ENCODE measurements at regions not wholly inside any gene's neighbourhood (a gene's known extent, or its start where the extent isn't known, plus 50 kb on each side); places are given as distances from the start of the nearest gene placed in this dataset.

DNA sequence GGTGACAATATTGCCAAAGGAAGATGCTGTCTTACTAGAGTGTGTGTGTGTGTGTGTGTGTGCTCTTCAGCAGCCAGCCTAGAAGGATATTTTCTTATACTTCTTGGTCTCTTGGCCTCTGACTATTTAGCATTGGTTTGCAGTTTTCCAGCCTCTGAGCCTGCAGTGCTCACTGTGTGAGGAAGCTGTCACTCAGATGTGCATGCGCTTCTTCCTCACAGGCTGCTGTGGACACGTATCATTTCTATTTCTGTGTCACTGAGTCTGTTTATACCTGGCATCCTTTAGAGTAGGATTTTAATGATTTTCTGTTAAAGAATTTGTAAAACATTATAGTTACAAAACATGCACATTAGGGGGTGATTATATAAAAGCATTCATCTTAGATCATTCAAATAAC, 83.3 kb downstream of the ALDH8A1 start:
- H3K4me3 ChIP-seq (replicated peaks; ENCODE audit: low read depth, low read length) = no peak overlapping the region
- no peak for DNase-seq (ENCODE audit: extremely low read depth, low read depth)
- TF ChIP-seq, protein P1, sequence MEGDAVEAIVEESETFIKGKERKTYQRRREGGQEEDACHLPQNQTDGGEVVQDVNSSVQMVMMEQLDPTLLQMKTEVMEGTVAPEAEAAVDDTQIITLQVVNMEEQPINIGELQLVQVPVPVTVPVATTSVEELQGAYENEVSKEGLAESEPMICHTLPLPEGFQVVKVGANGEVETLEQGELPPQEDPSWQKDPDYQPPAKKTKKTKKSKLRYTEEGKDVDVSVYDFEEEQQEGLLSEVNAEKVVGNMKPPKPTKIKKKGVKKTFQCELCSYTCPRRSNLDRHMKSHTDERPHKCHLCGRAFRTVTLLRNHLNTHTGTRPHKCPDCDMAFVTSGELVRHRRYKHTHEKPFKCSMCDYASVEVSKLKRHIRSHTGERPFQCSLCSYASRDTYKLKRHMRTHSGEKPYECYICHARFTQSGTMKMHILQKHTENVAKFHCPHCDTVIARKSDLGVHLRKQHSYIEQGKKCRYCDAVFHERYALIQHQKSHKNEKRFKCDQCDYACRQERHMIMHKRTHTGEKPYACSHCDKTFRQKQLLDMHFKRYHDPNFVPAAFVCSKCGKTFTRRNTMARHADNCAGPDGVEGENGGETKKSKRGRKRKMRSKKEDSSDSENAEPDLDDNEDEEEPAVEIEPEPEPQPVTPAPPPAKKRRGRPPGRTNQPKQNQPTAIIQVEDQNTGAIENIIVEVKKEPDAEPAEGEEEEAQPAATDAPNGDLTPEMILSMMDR (IDR thresholded peaks at IDR 0.05; ENCODE audit: low read depth, low read length, missing control alignments) = no peak

GRCh38 chr6:134864558-134864957, 85.3 kb downstream of the ALDH8A1 start:
- H3K4me3 ChIP-seq (replicated peaks; ENCODE audit: low read depth, low read length) = no peak overlapping the region
- TF ChIP-seq, protein P1 (IDR thresholded peaks at IDR 0.05; ENCODE audit: low read depth, low read length, missing control alignments) = no peak
- no peak for DNase-seq (ENCODE audit: extremely low read depth, low read depth)

DNA sequence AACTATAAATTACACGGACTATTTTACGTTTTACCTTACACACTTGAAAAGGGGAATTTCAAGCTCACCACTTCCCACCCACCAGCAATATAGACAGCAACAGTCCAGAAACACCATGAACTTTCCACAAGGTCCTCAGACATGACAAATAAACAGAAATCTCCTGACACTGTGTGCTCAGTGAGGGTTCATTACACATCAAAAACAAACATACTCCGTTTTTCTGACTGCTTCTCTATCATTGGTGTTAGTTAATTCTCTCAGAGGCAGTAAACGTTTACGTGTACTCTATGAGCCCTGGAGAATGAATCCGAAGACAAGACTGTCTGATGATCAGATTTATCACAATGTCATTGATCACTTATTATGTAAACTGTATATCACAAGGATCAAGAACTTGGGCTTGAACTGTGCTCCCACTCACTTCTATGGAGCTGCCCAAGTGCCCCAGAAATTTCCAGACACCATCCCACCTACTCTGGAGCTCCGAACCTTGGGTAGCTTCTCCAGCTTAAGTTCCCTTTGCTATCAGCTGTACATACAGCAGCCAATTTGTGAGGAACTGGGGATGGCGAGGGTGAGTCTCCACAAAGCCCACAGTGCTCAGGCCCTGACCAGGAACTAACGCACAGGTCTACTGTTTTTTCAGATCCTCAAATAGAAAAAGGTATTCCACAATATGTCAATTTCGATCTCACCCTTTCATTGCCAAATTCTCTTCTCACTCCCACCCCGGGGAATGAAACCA, 86.0 kb downstream of the ALDH8A1 start:
- TF ChIP-seq, protein P1 (IDR thresholded peaks at IDR 0.05; ENCODE audit: low read depth, low read length, missing control alignments) = no peak
- no peak overlapping the region for H3K4me3 ChIP-seq (replicated peaks; ENCODE audit: low read depth, low read length)
- no peak for DNase-seq (ENCODE audit: extremely low read depth, low read depth)

- DNase-seq (ENCODE audit: extremely low read depth, low read depth) = no peak
- TF ChIP-seq, protein P1 (IDR thresholded peaks at IDR 0.05; ENCODE audit: low read depth, low read length, missing control alignments) = no peak
- no peak overlapping the region for H3K4me3 ChIP-seq (replicated peaks; ENCODE audit: low read depth, low read length)
Measured at GRCh38 chr6:134854366-134854765, 95.5 kb downstream of the ALDH8A1 start.

DNA sequence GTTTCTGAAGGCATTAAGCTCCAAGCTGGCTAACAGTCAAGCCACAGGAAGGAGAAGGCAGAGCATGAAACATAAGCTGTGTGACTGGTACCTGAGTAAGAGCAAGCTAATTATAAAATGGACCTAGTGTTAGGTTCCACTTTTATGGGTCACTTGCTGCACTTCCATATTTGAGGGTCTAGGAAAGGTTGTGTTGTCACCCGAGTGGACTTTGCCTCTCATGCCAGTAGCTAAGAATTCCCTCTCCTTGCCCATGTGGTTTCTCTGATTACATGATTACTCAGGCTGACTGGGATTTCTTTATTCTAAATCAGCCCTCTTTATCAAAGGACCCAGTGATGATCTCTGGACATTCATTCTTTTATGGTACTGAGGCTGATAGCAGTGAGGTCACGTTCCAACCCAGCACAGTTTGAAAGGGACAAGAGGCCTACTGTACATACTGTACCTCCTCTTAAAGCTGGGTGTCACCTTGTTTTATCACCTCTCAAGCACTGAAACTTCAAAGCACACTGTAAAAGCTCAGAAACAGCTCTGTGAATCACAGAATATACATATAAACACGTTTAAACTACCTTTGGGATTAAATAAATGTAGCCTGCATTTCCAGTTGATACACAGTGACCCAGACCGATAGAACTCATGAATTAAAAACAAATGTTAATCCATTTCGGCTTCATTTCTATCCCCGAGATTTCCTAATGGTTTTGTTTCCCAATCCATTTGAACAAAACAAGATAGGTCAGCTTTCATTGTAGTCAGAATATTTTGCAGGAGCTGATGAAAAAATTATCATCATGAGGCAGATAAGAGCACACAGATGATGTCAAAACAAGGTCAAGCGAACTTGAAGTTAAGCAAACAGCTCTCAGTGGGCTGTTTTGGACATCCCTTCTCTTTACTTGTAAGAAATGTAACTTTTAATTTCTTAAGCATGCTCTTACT, 96.5 kb downstream of the ALDH8A1 start:
- no peak for DNase-seq (ENCODE audit: extremely low read depth, low read depth)
- TF ChIP-seq, protein P1 (IDR thresholded peaks at IDR 0.05; ENCODE audit: low read depth, low read length, missing control alignments) = no peak

DNA sequence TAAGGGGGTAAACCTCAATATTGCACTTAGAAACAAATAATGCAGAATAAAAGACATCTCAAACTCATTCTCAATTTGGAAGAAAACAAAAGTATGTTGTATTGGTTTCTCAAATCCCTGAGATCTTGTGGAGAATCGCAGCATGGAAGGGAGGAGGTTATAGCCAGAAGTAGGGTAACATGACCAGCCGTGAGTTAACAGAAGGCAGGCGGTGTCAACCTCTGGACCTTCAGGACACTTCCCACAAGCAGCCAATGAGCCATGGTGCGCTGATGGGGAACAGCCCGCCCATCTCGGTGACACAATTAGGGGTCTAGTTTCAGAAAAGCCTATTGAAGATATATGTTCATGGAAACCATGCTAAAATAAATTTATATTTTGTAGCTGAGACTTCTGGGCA, 98.4 kb downstream of the ALDH8A1 start:
- no peak for DNase-seq (ENCODE audit: extremely low read depth, low read depth)
- H3K4me3 ChIP-seq (replicated peaks; ENCODE audit: low read depth, low read length) = no peak overlapping the region
- TF ChIP-seq, protein P1 (IDR thresholded peaks at IDR 0.05; ENCODE audit: low read depth, low read length, missing control alignments) = no peak

More for the DNA sequence above, 96.5 kb downstream of the ALDH8A1 start:
- H3K4me3 ChIP-seq (replicated peaks; ENCODE audit: low read depth, low read length) = no peak overlapping the region

Measured in HFF-Myc (cell line).